Parathyroid adenoma (tissue), 2 donors: ENCODE measurements at regions not wholly inside any gene's neighbourhood (a gene's known extent, or its start where the extent isn't known, plus 50 kb on each side); places are given as distances from the start of the nearest gene placed in this dataset.

ENCODE experiments used
- H2AFZ ChIP-seq: fragments of 300-600 bp; sonication (generic); one replicate; pipeline ENCODE4 v1.7.0; 2017; ENCODE audit warnings: antibody characterized with exemption, mild to moderate bottlenecking
- H3K27ac ChIP-seq: fragments of 300-600 bp; sonication (generic); one replicate; pipeline ENCODE4 v1.7.0; 2017
- H3K27me3 ChIP-seq: fragments of 300-600 bp; sonication (generic); one replicate; pipeline ENCODE4 v1.7.0; 2017; ENCODE audit warnings: low read length; ENCODE audit not compliant: control insufficient read depth, insufficient read depth
- H3K36me3 ChIP-seq: fragments of 300-600 bp; sonication (generic); one replicate; pipeline ENCODE4 v1.7.0; 2017; ENCODE audit warnings: low read length; ENCODE audit not compliant: control insufficient read depth, insufficient read depth
- H3K4me1 ChIP-seq: fragments of 300-600 bp; sonication (generic); one replicate; pipeline ENCODE4 v1.7.0; 2017; ENCODE audit warnings: control low read depth
- H3K4me2 ChIP-seq: fragments of 300-600 bp; sonication (generic); one replicate; pipeline ENCODE4 v1.7.0; 2017; ENCODE audit warnings: low read length
- H3K4me3 ChIP-seq: fragments of 300-600 bp; sonication (generic); one replicate; pipeline ENCODE4 v1.7.0; 2017; ENCODE audit warnings: low read depth, low read length
- H3K79me2 ChIP-seq: fragments of 300-600 bp; sonication (generic); one replicate; pipeline ENCODE4 v1.7.0; 2017; ENCODE audit warnings: control low read depth
- H3K9ac ChIP-seq: fragments of 300-600 bp; sonication (generic); one replicate; pipeline ENCODE4 v1.7.0; 2017; ENCODE audit warnings: mild to moderate bottlenecking
- H3K9me3 ChIP-seq: fragments of 300-600 bp; sonication (generic); one replicate; pipeline ENCODE4 v1.7.0; 2017; ENCODE audit warnings: low read length; ENCODE audit not compliant: control insufficient read depth
- TF ChIP-seq, protein P1 (sequence below): fragments of 300-600 bp; sonication (generic); IDR thresholded peaks from one replicate; pipeline ENCODE4 v1.7.0; 2017; ENCODE audit warnings: antibody characterized with exemption, mild to moderate bottlenecking
- donor health status: primary hyperparathyroidism.

DNA sequence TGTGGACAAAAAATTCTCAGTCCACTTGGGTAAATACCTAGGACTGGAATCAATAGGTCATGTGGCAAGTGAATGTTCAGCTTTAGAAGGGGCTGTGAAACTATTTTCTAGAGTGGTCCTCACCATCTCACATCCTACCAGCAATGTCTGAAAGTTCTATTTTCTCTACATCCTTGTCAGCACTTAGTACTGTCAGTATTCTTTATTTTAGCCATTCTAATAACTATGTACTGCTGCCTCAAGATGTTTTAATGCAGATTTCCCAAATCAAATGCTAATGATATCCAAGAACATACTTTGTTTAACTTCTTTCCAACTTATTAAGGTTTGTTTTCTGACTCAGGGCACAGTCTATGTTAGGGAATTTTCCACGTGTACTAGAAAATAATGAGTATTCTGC is 317.0 kb downstream of the BRD1 start:
- Histone ChIP-seq H3K27me3 (no peaks in the 10 kb centered on the region), H2AFZ (no peak overlapping the region), H3K4me3 (no peak overlapping the region), H3K4me1 (no peaks in the 10 kb centered on the region), H3K9ac (no peak overlapping the region), H3K27ac (no peak overlapping the region), H3K79me2 (no peaks in the 10 kb centered on the region), H3K36me3 (no peaks in the 10 kb centered on the region), H3K9me3 (no peaks in the 10 kb centered on the region), H3K4me2 (no peak overlapping the region)
- TF ChIP-seq, protein P1, sequence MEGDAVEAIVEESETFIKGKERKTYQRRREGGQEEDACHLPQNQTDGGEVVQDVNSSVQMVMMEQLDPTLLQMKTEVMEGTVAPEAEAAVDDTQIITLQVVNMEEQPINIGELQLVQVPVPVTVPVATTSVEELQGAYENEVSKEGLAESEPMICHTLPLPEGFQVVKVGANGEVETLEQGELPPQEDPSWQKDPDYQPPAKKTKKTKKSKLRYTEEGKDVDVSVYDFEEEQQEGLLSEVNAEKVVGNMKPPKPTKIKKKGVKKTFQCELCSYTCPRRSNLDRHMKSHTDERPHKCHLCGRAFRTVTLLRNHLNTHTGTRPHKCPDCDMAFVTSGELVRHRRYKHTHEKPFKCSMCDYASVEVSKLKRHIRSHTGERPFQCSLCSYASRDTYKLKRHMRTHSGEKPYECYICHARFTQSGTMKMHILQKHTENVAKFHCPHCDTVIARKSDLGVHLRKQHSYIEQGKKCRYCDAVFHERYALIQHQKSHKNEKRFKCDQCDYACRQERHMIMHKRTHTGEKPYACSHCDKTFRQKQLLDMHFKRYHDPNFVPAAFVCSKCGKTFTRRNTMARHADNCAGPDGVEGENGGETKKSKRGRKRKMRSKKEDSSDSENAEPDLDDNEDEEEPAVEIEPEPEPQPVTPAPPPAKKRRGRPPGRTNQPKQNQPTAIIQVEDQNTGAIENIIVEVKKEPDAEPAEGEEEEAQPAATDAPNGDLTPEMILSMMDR, result no peak

DNA sequence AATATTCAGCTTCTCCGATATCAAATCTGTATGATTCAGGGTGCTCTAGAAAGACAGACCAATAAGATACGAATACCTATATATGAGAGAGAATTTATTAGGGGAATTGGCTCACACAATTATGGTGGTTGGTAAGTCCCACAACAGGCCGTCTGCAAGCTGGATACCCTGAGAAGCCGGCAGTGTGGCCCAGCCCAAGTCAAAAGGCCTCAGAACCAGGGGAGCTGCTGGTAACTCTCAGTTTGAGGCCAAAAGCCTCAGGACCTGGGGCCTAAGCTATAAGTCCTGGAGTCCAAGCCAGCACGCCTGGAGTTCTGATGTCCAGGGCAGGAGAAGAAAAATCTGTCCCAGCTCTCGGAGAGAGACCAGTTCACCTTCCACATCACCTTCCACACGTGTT is 318.7 kb downstream of the BRD1 start:
- H3K27me3 ChIP-seq, result no peaks in the 10 kb centered on the region
- TF ChIP-seq, protein P1, result no peak
- no peak overlapping the region for H2AFZ ChIP-seq
- H3K4me3 ChIP-seq, result no peak overlapping the region
- no peaks in the 10 kb centered on the region for H3K79me2 ChIP-seq
- no peaks in the 10 kb centered on the region for H3K4me1 ChIP-seq
- no peak overlapping the region for H3K4me2 ChIP-seq
- no peak overlapping the region for H3K27ac ChIP-seq
- H3K9ac ChIP-seq, result no peak overlapping the region
- no peaks in the 10 kb centered on the region for H3K36me3 ChIP-seq
- H3K9me3 ChIP-seq, result no peaks in the 10 kb centered on the region

DNA sequence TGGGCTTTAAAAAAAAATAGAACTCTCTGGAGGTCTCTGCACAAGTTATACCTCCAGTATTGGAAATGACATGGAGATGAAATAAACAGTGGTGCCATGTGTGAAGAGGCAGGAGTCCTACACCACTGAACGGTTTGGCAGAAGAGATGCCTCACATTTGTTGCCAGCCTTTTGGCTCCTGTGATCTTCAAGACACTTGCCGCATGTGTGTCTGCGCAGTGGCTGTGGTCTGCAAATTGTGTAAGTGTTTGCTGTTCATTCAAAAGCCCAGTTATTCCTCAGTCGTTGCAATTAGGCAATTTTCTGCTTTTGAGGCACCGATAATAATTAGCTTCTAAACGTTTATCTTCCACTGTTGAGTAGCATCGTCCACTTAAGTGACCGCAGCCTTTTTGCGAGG is 319.1 kb downstream of the BRD1 start:
- Histone ChIP-seq H2AFZ (no peak overlapping the region), H3K4me2 (no peak overlapping the region), H3K4me3 (no peak overlapping the region), H3K36me3 (no peaks in the 10 kb centered on the region), H3K27ac (no peak overlapping the region), H3K9me3 (no peaks in the 10 kb centered on the region), H3K4me1 (no peaks in the 10 kb centered on the region), H3K79me2 (no peaks in the 10 kb centered on the region), H3K9ac (no peak overlapping the region), H3K27me3 (no peaks in the 10 kb centered on the region)
- TF ChIP-seq, protein P1, result no peak

DNA sequence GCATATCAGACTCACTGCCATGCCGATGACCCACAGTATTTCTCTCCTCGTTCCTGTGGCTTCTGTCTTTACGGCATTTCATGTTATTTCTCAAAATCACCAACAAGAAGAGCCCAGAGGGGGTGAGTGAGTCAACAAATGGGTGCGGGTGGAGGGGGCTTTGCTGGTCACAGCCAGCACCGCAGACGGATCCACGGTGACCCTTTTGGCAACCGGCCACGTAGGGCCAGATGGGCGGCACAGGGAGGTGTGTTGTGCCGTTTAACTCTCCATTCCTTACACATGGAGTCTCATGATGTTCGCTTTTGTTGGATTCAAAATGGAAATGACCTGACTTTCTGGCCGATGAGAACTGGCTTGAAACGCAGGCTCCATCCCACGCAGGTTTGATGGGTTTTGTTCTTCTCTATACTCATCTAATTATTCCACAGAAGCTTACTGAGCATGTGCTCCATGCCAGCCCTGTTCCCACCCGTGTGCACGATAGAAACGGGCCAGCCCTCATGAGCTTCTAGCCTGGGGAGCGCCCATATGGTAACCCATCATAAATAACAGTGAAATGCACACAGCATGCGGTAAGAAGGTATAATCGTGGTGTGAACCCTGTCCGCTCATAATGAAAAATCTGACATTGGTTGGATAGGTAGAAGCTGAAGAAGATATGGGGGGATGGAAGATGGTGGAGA is 319.9 kb downstream of the BRD1 start:
- Histone ChIP-seq H3K79me2 (no peaks in the 10 kb centered on the region), H3K27me3 (no peaks in the 10 kb centered on the region), H3K36me3 (no peaks in the 10 kb centered on the region), H3K9ac (no peak overlapping the region), H3K9me3 (no peaks in the 10 kb centered on the region), H3K27ac (no peak overlapping the region), H3K4me1 (no peaks in the 10 kb centered on the region), H3K4me2 (no peak overlapping the region), H2AFZ (no peak overlapping the region), H3K4me3 (no peak overlapping the region)
- TF ChIP-seq, protein P1, result no peak

DNA sequence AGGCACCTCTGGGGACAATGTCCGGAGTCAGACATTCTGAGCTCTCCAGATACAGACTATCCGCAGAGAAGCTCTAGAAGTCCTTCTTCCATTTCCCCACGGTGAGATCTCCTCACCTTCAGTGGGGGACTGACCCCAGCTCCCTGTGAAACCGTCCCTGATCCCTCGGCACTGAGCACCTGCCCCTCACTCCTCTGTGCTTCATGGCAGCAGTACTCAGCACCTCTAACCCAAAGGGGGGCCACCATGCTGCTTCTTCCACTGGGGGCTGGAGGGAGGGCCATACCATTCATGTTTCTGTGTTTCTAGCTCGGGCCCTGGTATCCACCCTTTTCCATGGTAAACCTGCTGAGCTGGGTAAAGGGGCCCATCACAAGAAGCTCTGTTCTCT is 321.7 kb downstream of the BRD1 start:
- H3K4me3 ChIP-seq, result no peak overlapping the region
- TF ChIP-seq, protein P1, result no peak
- H3K4me2 ChIP-seq, result no peak overlapping the region
- no peak overlapping the region for H3K27ac ChIP-seq
- H3K79me2 ChIP-seq, result no peaks in the 10 kb centered on the region
- no peak overlapping the region for H2AFZ ChIP-seq
- H3K36me3 ChIP-seq, result no peaks in the 10 kb centered on the region
- H3K27me3 ChIP-seq, result no peaks in the 10 kb centered on the region
- no peaks in the 10 kb centered on the region for H3K4me1 ChIP-seq
- H3K9me3 ChIP-seq, result no peaks in the 10 kb centered on the region
- no peak overlapping the region for H3K9ac ChIP-seq
